HepG2 (cell line): ENCODE measurements at regions not wholly inside any gene's neighbourhood (a gene's known extent, or its start where the extent isn't known, plus 50 kb on each side); places are given as distances from the start of the nearest gene placed in this dataset.

Source experiments
- ATAC-seq: fragments of 200-7000 bp; cut with Tn5 transposase; 3 replicates; pipeline ENCODE4 v1.9.1; 2020; ENCODE audit warnings: mild to moderate bottlenecking, moderate library complexity
- BruUV-seq: library from RNA; stranded (reverse); fragments of 400-500 nt; replicated peaks from 2 replicates; lab custom pipeline; 2021; lab: Mats Ljungman, UMichigan
- CTCF ChIA-PET: fragments of 300-600 bp; formaldehyde crosslinking; extraction: SDS; loops from one replicate; lab custom pipeline; 2021; ENCODE audit warnings: low total read pairs, inconsistent platforms, low intra/inter-chr PET ratio; lab: Yijun Ruan, JAX
- POLR2A ChIA-PET: fragments of 350-600 bp; sonication (Branson Sonifier 250); formaldehyde crosslinking; loops from one replicate; lab custom pipeline; 2020; ENCODE audit warnings: antibody characterized with exemption, inconsistent platforms; lab: Yijun Ruan, JAX
- DNase-seq: peaks from one replicate; pipeline ENCODE4 v3.0.0-alpha.2; 2015; ENCODE audit warnings: low spot score
- FAIRE-seq: peaks from 3 replicates; lab custom pipeline; 2011; peaks lifted over from hg19 to GRCh38; lab: Jason Lieb, UNC
- H2AFZ ChIP-seq: one replicate; pipeline ENCODE4 v1.6.1; 2011; ENCODE audit warnings: low read length, inconsistent platforms
- H3K27ac ChIP-seq: fragments of 300-600 bp; 3 replicates; pipeline ENCODE4 v1.8.0; 2011; ENCODE audit warnings: mixed run types, mild to moderate bottlenecking, mixed read lengths, low read length, inconsistent platforms; ENCODE audit not compliant: insufficient read depth; ENCODE audit errors: extremely low read length
- H3K27me3 ChIP-seq, 2 experiments: fragments of 200-600 bp in 1 of 2; 2 replicates in 1 of 2; 3 replicates in 1 of 2; pipeline versions ENCODE4 v1.6.0 to v1.8.0; 2011; ENCODE audit warnings: low read length in 2 of 2, mild to moderate bottlenecking in 2 of 2, moderate library complexity in 2 of 2, inconsistent platforms in 1 of 2; ENCODE audit not compliant: insufficient read depth in 2 of 2, control insufficient read depth in 1 of 2
- H3K36me3 ChIP-seq, 2 experiments: fragments of 200-600 bp in 1 of 2; replicated peaks in 1 of 2; 2 replicates in 1 of 2; 3 replicates in 1 of 2; pipeline versions ENCODE4 v1.5.1 to v1.8.0; 2011; ENCODE audit warnings: low read length in 2 of 2, inconsistent platforms in 1 of 2; ENCODE audit not compliant: insufficient read depth in 2 of 2, control insufficient read depth in 1 of 2
- H3K4me1 ChIP-seq: 2 replicates; pipeline ENCODE4 v1.5.1; 2012; ENCODE audit warnings: low read length, inconsistent platforms; ENCODE audit not compliant: insufficient read depth
- H3K4me2 ChIP-seq: 2 replicates; pipeline ENCODE4 v1.6.0; 2011; ENCODE audit warnings: low read depth, low read length, inconsistent platforms
- H3K4me3 ChIP-seq, 3 experiments: fragments of 200-600 bp in 1 of 3; sonication (generic), shearing (Covaris generic) in 1 of 3; replicated peaks in 1 of 3; 2 replicates each; pipeline ENCODE4 v1.5.1; 2011 to 2016; ENCODE audit warnings: low read length in 3 of 3, inconsistent platforms in 2 of 3, low read depth in 2 of 3, mild to moderate bottlenecking in 2 of 3, control low read depth in 1 of 3, mixed read lengths in 1 of 3; ENCODE audit not compliant: insufficient read depth in 1 of 3
- H3K79me2 ChIP-seq: one replicate; pipeline ENCODE4 v1.6.1; 2011; ENCODE audit warnings: low read length, inconsistent platforms; ENCODE audit not compliant: insufficient read depth
- H3K9ac ChIP-seq: 2 replicates; pipeline ENCODE4 v1.6.0; 2011; ENCODE audit warnings: mild to moderate bottlenecking, low read depth, low read length, inconsistent platforms; ENCODE audit not compliant: insufficient read depth
- H3K9me3 ChIP-seq: 2 replicates; pipeline ENCODE4 v1.5.1; 2012; ENCODE audit warnings: mild to moderate bottlenecking, low read length
- H4K20me1 ChIP-seq: 2 replicates; pipeline ENCODE4 v1.6.0; 2011; ENCODE audit warnings: inconsistent platforms, mild to moderate bottlenecking, low read length, moderate library complexity; ENCODE audit not compliant: insufficient read depth
- ATAD3A ChIP-seq: sonication (generic); formaldehyde crosslinking; IDR thresholded peaks from 2 replicates; pipeline ENCODE4 v1.4.0; 2020; ENCODE audit warnings: missing genetic modification reagents
- GFI1 ChIP-seq: sonication (generic); formaldehyde crosslinking; IDR thresholded peaks from 2 replicates; pipeline ENCODE4 v1.5.0; 2020; ENCODE audit warnings: missing genetic modification reagents, mild to moderate bottlenecking, borderline replicate concordance
- HMG20B ChIP-seq: conservative IDR thresholded peaks from 2 replicates; pipeline ENCODE4 v1.6.1; 2016; ENCODE audit warnings: missing genetic modification reagents, missing compliant biosample characterization
- ISX ChIP-seq: sonication (generic); formaldehyde crosslinking; conservative IDR thresholded peaks from 2 replicates; pipeline ENCODE4 v1.5.0; 2020; ENCODE audit warnings: missing genetic modification reagents
- JUN ChIP-seq: sonication (generic); formaldehyde crosslinking; IDR thresholded peaks from 2 replicates; pipeline ENCODE4 v1.4.0; 2020; ENCODE audit warnings: mild to moderate bottlenecking, missing genetic modification reagents
- MED13 ChIP-seq: sonication (generic); formaldehyde crosslinking; IDR thresholded peaks from 2 replicates; pipeline ENCODE4 v1.5.0; 2020; ENCODE audit warnings: missing genetic modification reagents
- MEIS2 ChIP-seq: sonication (generic); formaldehyde crosslinking; IDR thresholded peaks from 2 replicates; pipeline ENCODE4 v1.9.0; 2021; ENCODE audit warnings: mild to moderate bottlenecking, missing genetic modification reagents
- MIER2 ChIP-seq: IDR thresholded peaks from 2 replicates; pipeline ENCODE4 v1.6.1; 2016; ENCODE audit warnings: missing biosample characterization, missing genetic modification reagents
- SMARCC2 ChIP-seq: fragments of 450-650 bp; IDR thresholded peaks from 2 replicates; pipeline ENCODE4 v1.6.1; 2017; ENCODE audit warnings: antibody characterized with exemption, mild to moderate bottlenecking
- ZNF10 ChIP-seq: sonication (generic); formaldehyde crosslinking; IDR thresholded peaks from 2 replicates; pipeline ENCODE4 v1.4.0; 2020; ENCODE audit warnings: mild to moderate bottlenecking, low read depth, missing genetic modification reagents, borderline replicate concordance
- ZNF296 ChIP-seq: sonication (generic); formaldehyde crosslinking; conservative IDR thresholded peaks from 2 replicates; pipeline ENCODE4 v1.5.0; 2020; ENCODE audit warnings: mild to moderate bottlenecking, missing genetic modification reagents
- ZNF34 ChIP-seq: sonication (generic); formaldehyde crosslinking; IDR thresholded peaks from 2 replicates; pipeline ENCODE4 v1.4.0; 2020; ENCODE audit warnings: mild to moderate bottlenecking, missing genetic modification reagents, borderline replicate concordance
- ZNF652 ChIP-seq: IDR thresholded peaks from 2 replicates; pipeline ENCODE4 v1.6.1; 2016; ENCODE audit warnings: low read depth, borderline replicate concordance
- ZNF749 ChIP-seq: sonication (generic); formaldehyde crosslinking; IDR thresholded peaks from 2 replicates; pipeline ENCODE4 v1.8.0; 2022; ENCODE audit warnings: mild to moderate bottlenecking, missing genetic modification reagents, moderate library complexity, borderline replicate concordance
- ZNF788 ChIP-seq: sonication (generic); formaldehyde crosslinking; IDR thresholded peaks from 2 replicates; pipeline ENCODE4 v1.5.0; 2020; ENCODE audit warnings: mild to moderate bottlenecking, missing genetic modification reagents, borderline replicate concordance
- ZNF83 ChIP-seq: sonication (generic); formaldehyde crosslinking; IDR thresholded peaks from 2 replicates; pipeline ENCODE4 v1.4.0; 2020; ENCODE audit warnings: missing genetic modification reagents, mild to moderate bottlenecking, borderline replicate concordance
- ZNF841 ChIP-seq: sonication (generic); formaldehyde crosslinking; IDR thresholded peaks from 2 replicates; pipeline ENCODE4 v1.8.1; 2023; ENCODE audit warnings: missing genetic modification reagents, borderline replicate concordance
- ZSCAN20 ChIP-seq: sonication (generic); formaldehyde crosslinking; IDR thresholded peaks from 2 replicates; pipeline ENCODE4 v1.4.0; 2020; ENCODE audit warnings: missing genetic modification reagents, mild to moderate bottlenecking, borderline replicate concordance
- WGBS: methylation state at CpG from one replicate; pipeline ENCODE4 v1.1.6; 2017; ENCODE audit warnings: low lambda C conversion rate; 5-methylcytosine and 5-hydroxymethylcytosine counted together
- in situ Hi-C: cut with HindIII; loops from 2 replicates; pipeline ENCODE4 v1.10.0; 2017; ENCODE audit warnings: low pct_unique_long_range_greater_than_20kb; ENCODE audit not compliant: extremely low pct_ligation_motif_present
- intact Hi-C: fragments of 100-400 bp; cut with micrococcal nuclease; formaldehyde crosslinking; loops from one replicate; pipeline ENCODE4 v1.10.0; 2022; ENCODE audit not compliant: unreplicated experiment
- TF ChIP-seq, protein P1 (sequence below): sonication (generic); formaldehyde crosslinking; IDR thresholded peaks from 2 replicates; pipeline ENCODE4 v1.4.0; 2020; ENCODE audit warnings: missing genetic modification reagents

DNA sequence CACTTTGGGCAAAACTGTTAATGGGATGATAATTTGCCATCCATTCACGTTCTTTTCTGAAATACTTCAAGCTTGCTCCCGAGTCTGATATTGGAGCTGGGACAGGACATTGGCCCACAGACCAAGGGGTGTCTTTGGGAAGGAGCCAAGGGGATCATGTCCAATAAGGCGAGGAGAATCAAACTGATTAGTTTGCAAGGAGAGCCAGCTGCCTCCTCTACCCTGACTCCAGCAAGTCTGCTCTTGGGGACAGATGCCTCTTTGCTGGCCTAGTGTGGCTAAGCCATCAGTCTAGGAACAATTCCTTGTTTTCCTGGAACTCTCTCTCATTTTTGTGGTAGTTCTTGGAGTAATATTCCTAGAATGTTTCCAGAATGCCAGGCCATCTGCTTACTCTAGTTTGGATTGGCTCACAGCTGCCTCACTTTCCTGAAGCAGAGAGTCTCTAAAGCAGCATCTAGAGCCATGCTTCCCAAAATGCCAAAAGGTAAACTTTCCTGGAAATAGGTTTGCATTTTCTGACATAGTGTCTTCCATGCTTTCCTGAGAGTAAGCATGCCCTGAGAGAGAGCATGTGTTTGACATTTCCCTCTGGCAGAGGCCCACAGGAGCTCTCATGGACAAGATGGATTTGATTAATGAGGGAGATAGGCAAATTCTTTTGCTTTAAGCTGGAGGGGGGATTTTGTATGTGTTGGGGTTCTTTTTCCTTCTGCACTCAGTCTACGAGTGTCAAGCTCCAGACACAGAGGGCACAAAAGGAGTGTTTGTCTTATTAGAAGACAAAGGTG lies 145.6 kb downstream of the GDAP2 start:
- H3K4me2 ChIP-seq = no peak overlapping the region
- POLR2A ChIA-PET = no interaction called here
- no peak overlapping the region for H3K9ac ChIP-seq
- no peaks in the 10 kb centered on the region for H4K20me1 ChIP-seq
- ATAC-seq (no peak), DNase-seq (no peak), FAIRE-seq (no peak)
- BruUV-seq = no TSS peak
- no peaks in the 10 kb centered on the region for H3K9me3 ChIP-seq
- H3K36me3 ChIP-seq = no peaks in the 10 kb centered on the region
- TF ChIP-seq MEIS2 = no peak
- no peak for TF ChIP-seq ZSCAN20 (CRISPR knock-in tag)
- no peaks in the 10 kb centered on the region for H3K4me1 ChIP-seq
- no peak overlapping the region for H3K27ac ChIP-seq
- in situ Hi-C loops = no loop called here
- H3K4me3 ChIP-seq = no peak overlapping the region
- no peaks in the 10 kb centered on the region for H3K79me2 ChIP-seq
- intact Hi-C loops = no loop called here
- H3K27me3 ChIP-seq = peaks cover 2 to 3% of the 10 kb centered on the region in 2 experiments; a peak in 2 of 5 replicates
- no peak overlapping the region for H2AFZ ChIP-seq
- WGBS = 2% methylated on average over 4 of the region's 4 CpGs
- CTCF ChIA-PET = no interaction called here

DNA sequence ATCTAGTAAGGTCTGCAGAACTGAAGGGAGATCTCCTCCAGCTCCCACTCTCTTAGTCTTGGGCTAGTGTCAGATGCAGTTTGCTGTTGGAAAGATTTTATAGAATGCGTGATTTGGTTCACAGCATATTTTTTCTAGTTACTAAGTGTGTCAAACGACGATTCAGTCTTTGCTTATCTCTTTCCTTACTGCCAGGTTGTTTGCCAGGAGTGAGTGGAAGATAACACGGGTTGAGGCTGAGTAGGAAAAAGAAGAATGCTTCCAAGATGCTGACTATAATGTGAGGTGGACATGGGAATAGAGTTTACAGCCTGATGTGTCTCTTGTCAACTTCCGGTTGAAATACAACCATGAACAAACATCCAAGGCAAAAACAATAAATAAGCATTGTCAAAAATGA lies 141.4 kb downstream of the GDAP2 start:
- WGBS = 19% methylated on average over 5 of the region's 5 CpGs
- H2AFZ ChIP-seq = no peak overlapping the region
- no peaks in the 10 kb centered on the region for H3K4me1 ChIP-seq
- ATAC-seq (no peak), DNase-seq (no peak), FAIRE-seq (no peak)
- no peak overlapping the region for H3K4me2 ChIP-seq
- H3K27me3 ChIP-seq = peaks cover 2 to 3% of the 10 kb centered on the region in 2 experiments; a peak in 2 of 5 replicates
- no peak overlapping the region for H3K27ac ChIP-seq
- ChIA-PET CTCF (no interaction called here), POLR2A (no interaction called here)
- in situ Hi-C loops (no loop called here), intact Hi-C loops (no loop called here)
- BruUV-seq = no TSS peak
- H3K9ac ChIP-seq = no peak overlapping the region
- no peaks in the 10 kb centered on the region for H3K36me3 ChIP-seq
- H4K20me1 ChIP-seq = no peaks in the 10 kb centered on the region
- no peak overlapping the region for H3K4me3 ChIP-seq
- H3K79me2 ChIP-seq = no peaks in the 10 kb centered on the region
- no peaks in the 10 kb centered on the region for H3K9me3 ChIP-seq
- TF ChIP-seq ZNF296 = no peak
- TF ChIP-seq MED13 (CRISPR knock-in tag) = no peak
- no peak for TF ChIP-seq JUN (CRISPR knock-in tag)
- no peak for TF ChIP-seq GFI1 (CRISPR knock-in tag)
- TF ChIP-seq ZNF841 (CRISPR knock-in tag) = no peak
- no peak for TF ChIP-seq SMARCC2
- no peak for TF ChIP-seq ZNF83
- TF ChIP-seq, protein P1, sequence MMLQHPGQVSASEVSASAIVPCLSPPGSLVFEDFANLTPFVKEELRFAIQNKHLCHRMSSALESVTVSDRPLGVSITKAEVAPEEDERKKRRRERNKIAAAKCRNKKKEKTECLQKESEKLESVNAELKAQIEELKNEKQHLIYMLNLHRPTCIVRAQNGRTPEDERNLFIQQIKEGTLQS (CRISPR knock-in tag) = no peak
- TF ChIP-seq MIER2 (CRISPR knock-in tag) = no peak
- no peak for TF ChIP-seq HMG20B (CRISPR knock-in tag)
- no peak for TF ChIP-seq ZNF788
- TF ChIP-seq ZNF34 (CRISPR knock-in tag) = no peak
- TF ChIP-seq ZNF10 (CRISPR knock-in tag) = no peak
- no peak for TF ChIP-seq ZNF652 (CRISPR knock-in tag)
- no peak for TF ChIP-seq ATAD3A (CRISPR knock-in tag)
- no peak for TF ChIP-seq ZNF749 (CRISPR knock-in tag)
- no peak for TF ChIP-seq ISX
